ENCODE measurements at regions not wholly inside any gene's neighbourhood (a gene's known extent, or its start where the extent isn't known, plus 50 kb on each side); places are given as distances from the start of the nearest gene placed in this dataset.

- DNase-seq = no peak
Measured at GRCh38 chr6:138011413-138011812, 95.8 kb downstream of the PERP start.

- no peak for DNase-seq
Measured at GRCh38 chr6:138012682-138013081, 94.5 kb downstream of the PERP start.

- DNase-seq = no peak
Measured at GRCh38 chr6:138013959-138014358, 93.3 kb downstream of the PERP start.

DNA sequence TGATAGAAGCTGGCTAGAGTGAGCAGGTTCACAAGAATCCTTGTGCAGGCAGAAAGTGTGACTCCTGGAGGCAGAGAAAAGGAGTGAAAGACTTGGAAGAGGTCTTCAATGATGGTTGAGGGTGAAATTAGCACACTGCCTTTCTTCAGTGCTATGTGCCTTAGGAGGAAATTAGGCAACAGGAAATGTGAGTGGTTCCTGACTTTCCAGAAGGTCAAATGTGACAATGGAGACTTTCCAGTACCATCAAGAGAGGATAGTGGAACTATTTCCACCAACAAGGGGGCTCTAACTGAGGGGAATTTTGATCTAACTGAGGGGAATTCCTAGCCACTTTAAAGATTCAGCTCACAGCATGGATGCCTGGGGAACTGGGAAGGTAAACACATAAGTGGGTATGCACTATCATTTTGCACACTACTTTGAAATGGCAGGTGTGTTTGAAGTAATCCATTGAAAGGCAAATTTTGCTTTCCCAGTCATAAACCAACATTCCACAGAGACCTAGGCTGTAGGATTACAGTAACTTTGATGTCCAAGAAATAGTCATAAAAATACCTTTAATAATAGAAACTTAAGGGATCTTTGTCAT, 90.0 kb downstream of the PERP start:
- DNase-seq = peak; percentile 16

DNA sequence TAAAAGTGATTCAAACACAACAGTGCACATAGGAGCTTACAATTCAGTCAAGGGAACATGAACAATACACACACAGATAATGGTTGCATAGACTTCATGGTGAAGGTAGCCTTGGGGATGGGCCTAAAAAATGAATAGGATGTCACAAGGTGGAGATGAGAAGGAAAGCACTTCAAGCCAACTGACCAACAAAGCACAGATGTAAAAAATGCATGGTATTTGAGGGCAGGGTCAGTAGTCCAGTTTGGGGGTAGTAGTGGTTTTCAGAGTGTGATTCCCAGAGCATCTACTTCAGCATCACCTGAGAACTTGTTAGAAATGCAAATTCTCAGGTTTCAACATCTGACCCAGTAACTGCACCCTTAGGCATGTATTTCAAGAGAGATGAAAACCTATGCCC, 88.9 kb downstream of the PERP start:
- DNase-seq = no peak

- DNase-seq = no peak
Measured at GRCh38 chr6:138025528-138025978, 81.7 kb downstream of the PERP start.

GRCh38 chr6:138026342-138026741, 80.9 kb downstream of the PERP start:
- DNase-seq = no peak

DNA sequence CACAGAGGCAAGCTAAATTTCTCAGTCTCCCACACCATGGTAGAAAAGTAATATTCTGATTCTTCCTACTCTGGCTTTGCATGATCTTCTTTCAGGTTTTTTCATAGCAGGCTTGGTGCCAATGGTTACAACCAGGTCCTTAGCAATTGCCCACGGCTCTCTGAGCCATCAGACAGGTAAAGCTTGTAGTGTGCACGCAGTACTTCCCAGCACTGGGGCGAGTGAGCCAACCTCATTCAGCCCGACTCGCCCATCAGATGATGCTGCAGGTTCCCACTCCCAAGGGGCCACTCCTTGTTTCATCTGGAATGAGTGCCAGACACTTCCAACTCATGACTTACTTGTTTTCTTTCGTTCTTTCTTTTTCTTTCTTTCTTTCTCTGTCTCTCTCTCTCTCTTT, 78.3 kb downstream of the PERP start:
- no peak for DNase-seq

DNA sequence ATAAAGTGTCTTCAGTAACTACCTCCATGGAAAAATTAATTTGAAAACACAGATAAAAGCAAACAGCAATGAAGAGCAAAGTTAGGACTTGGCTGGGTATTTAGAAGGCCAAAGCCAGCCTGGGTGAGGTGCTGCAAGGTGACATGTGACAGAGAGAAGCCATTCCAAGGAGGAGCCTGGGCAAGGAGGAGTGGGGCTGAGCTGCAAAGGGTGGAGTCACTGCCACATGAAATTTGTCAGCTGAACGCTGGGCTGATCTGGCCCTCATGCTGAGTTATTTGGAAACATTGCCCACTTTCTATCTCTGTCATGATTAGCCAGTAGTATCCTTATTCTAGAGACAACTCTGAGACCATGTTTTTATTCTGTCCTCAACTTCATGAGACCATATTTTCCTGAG, 76.3 kb downstream of the PERP start:
- DNase-seq = no peak

- DNase-seq = no peak
Measured at GRCh38 chr6:138031417-138031816, 75.8 kb downstream of the PERP start.

- DNase-seq = no peak
Measured at GRCh38 chr6:138031850-138032249, 75.4 kb downstream of the PERP start.

DNA sequence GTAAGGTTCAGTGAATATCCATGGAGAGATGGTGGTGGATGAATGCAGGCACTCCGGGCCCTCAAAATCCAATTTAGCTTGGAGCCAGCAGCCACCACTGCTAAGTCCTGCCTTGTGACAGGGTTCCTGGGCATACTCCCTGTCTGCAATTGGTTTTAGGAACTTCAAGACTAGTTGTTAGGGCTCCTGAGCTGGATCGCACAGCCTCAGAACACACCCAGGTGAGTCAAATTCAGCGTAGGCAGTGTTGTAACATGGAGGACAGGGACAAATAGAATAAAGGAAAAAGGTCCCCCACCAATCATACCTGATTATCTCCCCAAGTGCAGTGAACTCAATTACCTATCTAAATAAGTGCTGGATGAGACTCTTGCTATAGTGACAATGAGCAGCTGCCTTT, 74.6 kb downstream of the PERP start:
- no peak for DNase-seq

DNA sequence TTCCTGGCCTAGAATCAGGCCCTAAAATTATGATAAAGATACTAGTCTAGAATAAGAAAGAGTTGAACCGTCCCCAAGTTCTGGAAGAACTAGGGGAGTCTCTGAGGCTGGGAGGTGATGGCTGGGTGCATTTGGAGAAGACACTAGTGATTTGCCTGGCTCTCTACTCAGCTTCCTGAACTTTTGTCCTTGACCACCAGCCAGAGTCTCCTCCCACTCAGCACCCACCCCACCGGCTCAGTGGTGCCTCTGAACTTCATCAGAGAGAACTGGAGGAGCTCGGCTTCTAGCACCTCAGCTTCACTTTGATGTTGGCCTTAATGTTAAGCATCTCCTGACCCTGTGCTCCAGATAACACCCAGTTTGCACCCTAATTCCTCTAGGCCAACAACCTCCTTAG, 73.0 kb downstream of the PERP start:
- no peak for DNase-seq

GRCh38 chr6:138035070-138035469, 72.1 kb downstream of the PERP start:
- DNase-seq = no peak

DNA sequence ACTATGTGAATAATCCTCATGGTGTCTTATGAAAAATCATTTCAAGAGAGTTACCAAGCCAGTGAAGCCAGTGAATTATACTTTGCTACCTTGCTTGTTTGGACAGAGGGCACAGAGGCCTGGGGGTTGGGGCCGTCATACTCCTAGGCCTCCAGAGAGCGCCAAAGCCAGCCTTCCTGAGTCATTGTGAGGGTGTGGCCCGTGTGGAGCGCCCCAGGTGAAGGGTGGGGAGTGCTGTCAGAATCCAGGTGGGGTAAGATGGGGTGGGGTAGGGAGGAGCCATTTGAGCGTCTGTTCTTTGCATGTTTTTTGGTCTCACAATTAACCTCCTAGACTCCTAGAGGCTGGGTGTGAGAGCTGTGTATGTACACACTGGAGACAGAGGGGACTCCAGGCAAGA, 71.1 kb downstream of the PERP start:
- DNase-seq = no peak

GRCh38 chr6:138037009-138037504, 70.2 kb downstream of the PERP start:
- no peak for DNase-seq

DNA sequence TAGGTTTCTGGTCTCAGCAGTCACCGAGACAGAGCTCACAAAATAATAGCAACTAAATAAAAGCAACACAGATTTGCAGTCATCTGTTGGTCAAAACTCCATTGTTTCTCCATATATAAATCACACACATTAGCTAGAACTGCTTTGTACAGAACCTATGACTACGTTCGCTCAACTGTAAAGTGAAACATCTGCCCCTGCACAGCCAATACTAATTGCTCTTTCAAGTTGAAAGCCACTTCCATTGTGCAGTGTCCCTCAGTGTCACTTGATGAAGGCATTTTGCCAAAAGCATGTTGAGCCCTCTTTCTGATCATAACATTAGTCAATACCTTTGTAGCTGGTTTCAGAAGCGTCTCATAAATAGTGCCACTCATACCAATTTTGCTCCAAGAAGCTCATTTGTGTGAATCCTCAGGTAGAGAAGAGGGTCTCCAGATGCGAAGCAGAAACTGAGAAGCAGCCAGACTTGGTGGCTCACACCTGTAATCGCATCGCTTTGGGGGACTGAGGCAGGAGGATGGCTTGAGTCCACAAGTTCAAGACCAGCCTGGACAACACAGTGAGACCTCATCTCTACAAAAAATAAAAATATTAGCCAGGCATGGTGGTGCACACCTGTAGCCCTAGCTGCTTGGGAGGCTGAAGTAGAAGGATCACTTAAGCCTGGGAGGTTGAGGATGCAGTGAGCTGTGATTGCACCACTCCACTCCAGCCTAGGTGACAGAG, 68.9 kb downstream of the PERP start:
- DNase-seq = no peak
